ENCODE measurements at regions not wholly inside any gene's neighbourhood (a gene's known extent, or its start where the extent isn't known, plus 50 kb on each side); places are given as distances from the start of the nearest gene placed in this dataset.

DNA sequence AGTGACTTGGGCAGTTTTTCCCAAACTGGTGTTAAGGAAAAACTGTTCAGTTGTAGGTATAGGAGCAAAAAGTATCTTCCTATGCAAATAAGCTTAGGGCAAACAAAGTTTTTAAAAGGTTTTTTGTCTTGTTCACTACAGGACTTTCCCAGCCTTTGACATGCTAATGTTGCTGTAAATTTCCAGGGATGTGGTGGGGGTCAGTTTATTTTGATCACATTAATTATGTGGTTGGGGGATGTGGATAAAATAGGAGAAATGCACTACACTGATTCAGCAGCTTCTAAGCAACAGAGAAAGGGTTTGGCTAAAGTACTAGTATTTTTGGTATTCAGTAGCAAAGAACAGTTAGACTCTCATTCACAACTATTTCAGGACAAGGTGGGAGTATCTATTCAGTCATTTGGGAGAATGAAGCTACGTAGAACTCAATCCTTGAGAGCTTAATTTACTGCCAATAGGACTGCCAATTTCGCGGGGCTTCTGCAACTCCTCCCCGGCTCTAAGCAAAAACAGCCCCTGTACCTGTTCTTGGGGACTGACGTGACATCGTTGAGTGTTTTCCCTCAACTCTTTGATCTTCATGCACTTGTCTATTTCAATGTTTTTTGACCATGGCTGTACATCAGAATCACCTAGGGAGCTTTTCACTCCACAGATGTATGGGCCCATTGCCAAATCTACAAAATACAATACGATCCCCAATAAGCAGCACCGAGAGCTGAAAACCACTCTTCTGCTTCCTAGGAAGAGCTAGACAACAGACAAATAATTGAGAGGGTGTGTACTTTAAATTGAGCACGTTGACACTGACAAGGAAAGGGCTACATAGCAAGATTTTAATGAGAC is 94.8 kb upstream of the NHSL1 start:
- Histone ChIP-seq H3K27me3 (replicated peaks in 1 of 4; ENCODE audit: control insufficient read depth in 3 of 4, extremely low read depth in 1 of 4, insufficient read depth in 3 of 4, low read length in 3 of 4) (no peaks in the 10 kb centered on the region; a peak in 1 of 7 replicates), H3K4me3 (ENCODE audit: extremely low read depth in 1 of 4, insufficient read depth in 2 of 4, low read depth in 3 of 4, low read length in 4 of 4) (peak overlapping the region in 1 of 4 experiments; percentile 44; a peak in 2 of 8 replicates), H3K4me1 (replicated peaks in 1 of 4; ENCODE audit: control insufficient read depth in 3 of 4, insufficient read depth in 4 of 4, low read length in 3 of 4) (peaks cover 3 to 23% (median 19%) of the 10 kb centered on the region in 4 experiments), H2AK5ac (ENCODE audit: low read depth, low read length) (no peak overlapping the region), H3K23ac (ENCODE audit: insufficient read length) (no peak overlapping the region), H3K56ac (replicated peaks; ENCODE audit: insufficient read length, low read depth, low read length) (peak overlapping the region; percentile 47), H3K79me1 (ENCODE audit: low read depth, low read length) (peaks cover 4% of the 10 kb centered on the region; the same call in 1 of the 2 replicates), H2BK120ac (replicated peaks; ENCODE audit: low read depth, low read length) (peak overlapping the region; percentile 80), H3K4ac (replicated peaks; ENCODE audit: insufficient read length, low read depth, low read length) (no peak overlapping the region), H2BK12ac (ENCODE audit: low read depth, low read length) (peak overlapping the region; percentile 53; the same call in 1 of the 2 replicates), H3K14ac (ENCODE audit: insufficient read length) (no peak overlapping the region), H4K5ac (ENCODE audit: insufficient read length, low read depth, low read length) (peak overlapping the region; percentile 65), H3K9ac (replicated peaks in 1 of 4; ENCODE audit: extremely low read depth in 1 of 4, low read depth in 3 of 4, low read length in 3 of 4) (no peak overlapping the region), H3K23me2 (ENCODE audit: low read depth, low read length) (no peaks in the 10 kb centered on the region), H3K79me2 (ENCODE audit: control insufficient read depth in 1 of 2, insufficient read depth in 2 of 2, low read length in 2 of 2) (peaks cover 0 to 11% of the 10 kb centered on the region in 2 experiments; a peak in 2 of 4 replicates), H3K9me3 (ENCODE audit: insufficient read depth in 2 of 2, low read depth in 1 of 2, low read length in 1 of 2) (no peaks in the 10 kb centered on the region), H4K91ac (replicated peaks; ENCODE audit: insufficient read length, low read length) (peak overlapping the region; percentile 91), H3K4me2 (ENCODE audit: insufficient read depth in 1 of 2, low read depth in 2 of 2, low read length in 2 of 2) (peak overlapping the region; percentile 58 to 79), H2BK15ac (ENCODE audit: low read length) (no peak overlapping the region), H3K36me3 (ENCODE audit: control insufficient read depth in 2 of 4, insufficient read depth in 4 of 4, low read length in 3 of 4) (no peaks in the 10 kb centered on the region), H3K18ac (ENCODE audit: extremely low read depth, low read length) (0 out of 2 replicates have a peak overlapping the region, but pooled peaks have one; percentile 65), H2AFZ (ENCODE audit: low read length) (no peak overlapping the region), H2BK5ac (ENCODE audit: low read depth, low read length) (peak overlapping the region; percentile 71; the same call in 1 of the 2 replicates), H4K8ac (ENCODE audit: extremely low read depth, insufficient read depth, low read length) (no peak overlapping the region), H3K27ac (ENCODE audit: low read depth, low read length) (no peak overlapping the region), H4K20me1 (replicated peaks in 1 of 2; ENCODE audit: control insufficient read depth in 1 of 2, insufficient read depth in 2 of 2, low read length in 2 of 2) (peaks cover 0 to 4% of the 10 kb centered on the region in 2 experiments), H2BK20ac (ENCODE audit: low read length) (no peak overlapping the region)
- TF ChIP-seq SP1 (IDR thresholded peaks at IDR 0.05; ENCODE audit: low read depth, low read length) (peak; percentile 58; the same call in 1 of the 2 replicates), TAF7 (optimal IDR thresholded peaks at IDR 0.05; ENCODE audit: borderline replicate concordance, low read depth, low read length) (no peak)
- FAIRE-seq: no peak
- ChIA-PET POLR2A (ENCODE audit: partially characterized antibody) (interaction anchor here (1.2 kb wide), 3 partner anchors 15 to 164 kb away, joined by 3 read pairs; no protein-coding TSS in a partner anchor), CTCF (ENCODE audit: partially characterized antibody) (interaction anchor here (0.6 to 1.7 kb wide), 12 partner anchors 9 to 527 kb away, joined by 3 to 4 read pairs (median 3); no protein-coding TSS in a partner anchor)
- WGBS, 2 experiments (ENCODE audit: extremely low coverage in 1 of 2, insufficient coverage in 1 of 2, insufficient read length in 1 of 2, insufficient replicate concordance in 2 of 2, low coverage in 1 of 2, low lambda C conversion rate in 2 of 2, missing lambda C conversion rate in 1 of 2): 55% methylated on average over 9 of the region's 9 CpGs; no CpG with 5 or more reads in 1 of the 2 experiments
- DNase-seq (ENCODE audit: low read depth in 1 of 2, low spot score in 2 of 2): no peak
